ENCODE measurements at regions not wholly inside any gene's neighbourhood (a gene's known extent, or its start where the extent isn't known, plus 50 kb on each side); places are given as distances from the start of the nearest gene placed in this dataset.

- TF ChIP-seq ZNF747 (tag by site-specific recombination; IDR thresholded peaks at IDR 0.05): no peak
- no peak for TF ChIP-seq BCL11A (tag by site-specific recombination; IDR thresholded peaks at IDR 0.05; ENCODE audit: low read depth)
- no peak for TF ChIP-seq KLF8 (tag by site-specific recombination; IDR thresholded peaks at IDR 0.05)
- TF ChIP-seq, protein P1, sequence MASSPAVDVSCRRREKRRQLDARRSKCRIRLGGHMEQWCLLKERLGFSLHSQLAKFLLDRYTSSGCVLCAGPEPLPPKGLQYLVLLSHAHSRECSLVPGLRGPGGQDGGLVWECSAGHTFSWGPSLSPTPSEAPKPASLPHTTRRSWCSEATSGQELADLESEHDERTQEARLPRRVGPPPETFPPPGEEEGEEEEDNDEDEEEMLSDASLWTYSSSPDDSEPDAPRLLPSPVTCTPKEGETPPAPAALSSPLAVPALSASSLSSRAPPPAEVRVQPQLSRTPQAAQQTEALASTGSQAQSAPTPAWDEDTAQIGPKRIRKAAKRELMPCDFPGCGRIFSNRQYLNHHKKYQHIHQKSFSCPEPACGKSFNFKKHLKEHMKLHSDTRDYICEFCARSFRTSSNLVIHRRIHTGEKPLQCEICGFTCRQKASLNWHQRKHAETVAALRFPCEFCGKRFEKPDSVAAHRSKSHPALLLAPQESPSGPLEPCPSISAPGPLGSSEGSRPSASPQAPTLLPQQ (tag by site-specific recombination; IDR thresholded peaks at IDR 0.05): no peak
- TF ChIP-seq ZNF140 (tag by site-specific recombination; IDR thresholded peaks at IDR 0.05): no peak
- TF ChIP-seq, protein P2, sequence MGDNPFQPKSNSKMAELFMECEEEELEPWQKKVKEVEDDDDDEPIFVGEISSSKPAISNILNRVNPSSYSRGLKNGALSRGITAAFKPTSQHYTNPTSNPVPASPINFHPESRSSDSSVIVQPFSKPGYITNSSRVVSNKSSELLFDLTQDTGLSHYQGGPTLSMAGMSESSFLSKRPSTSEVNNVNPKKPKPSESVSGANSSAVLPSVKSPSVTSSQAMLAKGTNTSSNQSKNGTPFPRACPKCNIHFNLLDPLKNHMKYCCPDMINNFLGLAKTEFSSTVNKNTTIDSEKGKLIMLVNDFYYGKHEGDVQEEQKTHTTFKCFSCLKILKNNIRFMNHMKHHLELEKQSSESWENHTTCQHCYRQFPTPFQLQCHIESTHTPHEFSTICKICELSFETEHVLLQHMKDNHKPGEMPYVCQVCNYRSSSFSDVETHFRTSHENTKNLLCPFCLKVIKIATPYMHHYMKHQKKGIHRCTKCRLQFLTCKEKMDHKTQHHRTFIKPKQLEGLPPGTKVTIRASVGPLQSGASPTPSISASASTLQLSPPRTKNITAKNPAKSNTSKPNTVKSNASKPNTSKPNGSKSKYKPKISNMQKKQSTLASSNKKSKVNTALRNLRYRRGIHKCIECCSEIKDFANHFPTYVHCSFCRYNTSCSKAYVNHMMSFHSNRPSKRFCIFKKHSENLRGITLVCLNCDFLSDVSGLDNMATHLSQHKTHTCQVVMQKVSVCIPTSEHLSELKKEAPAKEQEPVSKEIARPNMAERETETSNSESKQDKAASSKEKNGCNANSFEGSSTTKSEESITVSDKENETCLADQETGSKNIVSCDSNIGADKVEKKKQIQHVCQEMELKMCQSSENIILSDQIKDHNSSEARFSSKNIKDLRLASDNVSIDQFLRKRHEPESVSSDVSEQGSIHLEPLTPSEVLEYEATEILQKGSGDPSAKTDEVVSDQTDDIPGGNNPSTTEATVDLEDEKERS (tag by site-specific recombination; IDR thresholded peaks at IDR 0.05): no peak
- TF ChIP-seq ZNF114 (tag by site-specific recombination; IDR thresholded peaks at IDR 0.05): no peak
- ChIA-PET CTCF (interaction anchor here (0.6 kb wide), 1 partner anchor 9 kb away, joined by 3 read pairs; no protein-coding TSS in a partner anchor), POLR2A (no interaction called here)
- Histone ChIP-seq H3K36me3 (ENCODE audit: control insufficient read depth in 2 of 2, insufficient read depth in 1 of 2, low read length in 2 of 2) (no peaks in the 10 kb centered on the region), H3K4me1 (ENCODE audit: control insufficient read depth, insufficient read depth, low read length) (no peaks in the 10 kb centered on the region), H3K4me3 (ENCODE audit: low read depth, low read length) (no peak overlapping the region), H3K9me3 (ENCODE audit: control insufficient read depth, insufficient read depth, low read depth, low read length) (no peaks in the 10 kb centered on the region), H3K27ac (ENCODE audit: extremely low read depth, low read depth, low read length) (no peak overlapping the region)
These were observed 87.0 kb upstream of the SPOCK3 start for GRCh38 chr4:167321299-167321698.

DNA sequence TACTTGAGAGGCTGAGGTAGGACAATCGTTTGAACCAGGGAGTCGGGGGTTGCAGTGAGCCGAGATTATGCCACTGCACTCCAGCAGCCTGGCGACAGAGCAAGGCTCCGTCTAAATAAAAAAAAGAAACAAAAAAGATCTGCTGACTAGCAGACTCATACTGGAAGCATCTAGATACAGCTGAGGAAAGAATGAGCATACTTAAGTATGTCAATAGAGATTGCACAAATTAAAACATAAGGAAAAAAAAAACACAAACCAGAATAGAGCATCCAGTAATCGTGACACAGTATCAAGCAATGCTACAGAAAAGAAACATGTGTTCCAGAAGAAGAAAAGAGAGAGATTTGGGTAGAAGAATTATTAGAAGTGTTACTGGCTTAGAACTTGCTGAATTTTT is 105.5 kb upstream of the SPOCK3 start:
- H3K27ac ChIP-seq (ENCODE audit: extremely low read depth, low read depth, low read length): no peak overlapping the region
- POLR2A ChIA-PET: no interaction called here
- no peaks in the 10 kb centered on the region for H3K9me3 ChIP-seq (ENCODE audit: control insufficient read depth, insufficient read depth, low read depth, low read length)
- TF ChIP-seq, protein P3, sequence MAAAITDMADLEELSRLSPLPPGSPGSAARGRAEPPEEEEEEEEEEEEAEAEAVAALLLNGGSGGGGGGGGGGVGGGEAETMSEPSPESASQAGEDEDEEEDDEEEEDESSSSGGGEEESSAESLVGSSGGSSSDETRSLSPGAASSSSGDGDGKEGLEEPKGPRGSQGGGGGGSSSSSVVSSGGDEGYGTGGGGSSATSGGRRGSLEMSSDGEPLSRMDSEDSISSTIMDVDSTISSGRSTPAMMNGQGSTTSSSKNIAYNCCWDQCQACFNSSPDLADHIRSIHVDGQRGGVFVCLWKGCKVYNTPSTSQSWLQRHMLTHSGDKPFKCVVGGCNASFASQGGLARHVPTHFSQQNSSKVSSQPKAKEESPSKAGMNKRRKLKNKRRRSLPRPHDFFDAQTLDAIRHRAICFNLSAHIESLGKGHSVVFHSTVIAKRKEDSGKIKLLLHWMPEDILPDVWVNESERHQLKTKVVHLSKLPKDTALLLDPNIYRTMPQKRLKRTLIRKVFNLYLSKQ (tag by site-specific recombination; IDR thresholded peaks at IDR 0.05; ENCODE audit: borderline replicate concordance): no peak
- TF ChIP-seq IKZF3 (tag by site-specific recombination; IDR thresholded peaks at IDR 0.05): no peak
- no peak for TF ChIP-seq ZNF580 (tag by site-specific recombination; IDR thresholded peaks at IDR 0.05)
- no peak for TF ChIP-seq ZBTB49 (tag by site-specific recombination; IDR thresholded peaks at IDR 0.05; ENCODE audit: low read depth)
- TF ChIP-seq ZNF214 (tag by site-specific recombination; IDR thresholded peaks at IDR 0.05; ENCODE audit: borderline replicate concordance): no peak
- no peaks in the 10 kb centered on the region for H3K4me1 ChIP-seq (ENCODE audit: control insufficient read depth, insufficient read depth, low read length)
- no peaks in the 10 kb centered on the region for H3K36me3 ChIP-seq (ENCODE audit: control insufficient read depth in 2 of 2, insufficient read depth in 1 of 2, low read length in 2 of 2)
- CTCF ChIA-PET: no interaction called here
- H3K4me3 ChIP-seq (ENCODE audit: low read depth, low read length): no peak overlapping the region

DNA sequence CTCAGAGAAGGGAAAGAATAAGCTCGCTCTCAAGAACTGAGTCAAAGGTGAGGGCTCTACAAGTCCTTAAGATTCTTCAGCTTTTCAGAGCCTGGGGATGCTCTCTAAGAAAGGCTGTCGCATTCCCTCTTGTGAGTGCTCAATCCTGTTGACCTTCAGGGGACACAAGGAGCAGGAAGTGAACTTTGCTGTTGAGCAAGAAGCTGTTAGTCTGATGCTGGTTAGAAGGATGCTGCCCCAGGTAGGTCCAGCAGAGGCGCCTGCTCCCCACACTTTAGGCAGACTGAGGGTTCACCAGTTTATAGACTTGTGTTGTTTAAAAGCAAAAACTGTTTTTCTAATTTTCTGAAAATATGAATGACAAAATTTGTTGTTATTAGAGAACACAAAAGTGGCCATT is 125.4 kb upstream of the SPOCK3 start:
- ChIA-PET POLR2A (no interaction called here), CTCF (no interaction called here)
- Histone ChIP-seq H3K9me3 (ENCODE audit: control insufficient read depth, insufficient read depth, low read depth, low read length) (no peaks in the 10 kb centered on the region), H3K36me3 (ENCODE audit: control insufficient read depth in 2 of 2, insufficient read depth in 1 of 2, low read length in 2 of 2) (no peaks in the 10 kb centered on the region), H3K4me3 (ENCODE audit: low read depth, low read length) (no peak overlapping the region), H3K27ac (ENCODE audit: extremely low read depth, low read depth, low read length) (no peak overlapping the region), H3K4me1 (ENCODE audit: control insufficient read depth, insufficient read depth, low read length) (no peaks in the 10 kb centered on the region)
- TF ChIP-seq ZNF18 (tag by site-specific recombination; IDR thresholded peaks at IDR 0.05): no peak
- TF ChIP-seq, protein P4, sequence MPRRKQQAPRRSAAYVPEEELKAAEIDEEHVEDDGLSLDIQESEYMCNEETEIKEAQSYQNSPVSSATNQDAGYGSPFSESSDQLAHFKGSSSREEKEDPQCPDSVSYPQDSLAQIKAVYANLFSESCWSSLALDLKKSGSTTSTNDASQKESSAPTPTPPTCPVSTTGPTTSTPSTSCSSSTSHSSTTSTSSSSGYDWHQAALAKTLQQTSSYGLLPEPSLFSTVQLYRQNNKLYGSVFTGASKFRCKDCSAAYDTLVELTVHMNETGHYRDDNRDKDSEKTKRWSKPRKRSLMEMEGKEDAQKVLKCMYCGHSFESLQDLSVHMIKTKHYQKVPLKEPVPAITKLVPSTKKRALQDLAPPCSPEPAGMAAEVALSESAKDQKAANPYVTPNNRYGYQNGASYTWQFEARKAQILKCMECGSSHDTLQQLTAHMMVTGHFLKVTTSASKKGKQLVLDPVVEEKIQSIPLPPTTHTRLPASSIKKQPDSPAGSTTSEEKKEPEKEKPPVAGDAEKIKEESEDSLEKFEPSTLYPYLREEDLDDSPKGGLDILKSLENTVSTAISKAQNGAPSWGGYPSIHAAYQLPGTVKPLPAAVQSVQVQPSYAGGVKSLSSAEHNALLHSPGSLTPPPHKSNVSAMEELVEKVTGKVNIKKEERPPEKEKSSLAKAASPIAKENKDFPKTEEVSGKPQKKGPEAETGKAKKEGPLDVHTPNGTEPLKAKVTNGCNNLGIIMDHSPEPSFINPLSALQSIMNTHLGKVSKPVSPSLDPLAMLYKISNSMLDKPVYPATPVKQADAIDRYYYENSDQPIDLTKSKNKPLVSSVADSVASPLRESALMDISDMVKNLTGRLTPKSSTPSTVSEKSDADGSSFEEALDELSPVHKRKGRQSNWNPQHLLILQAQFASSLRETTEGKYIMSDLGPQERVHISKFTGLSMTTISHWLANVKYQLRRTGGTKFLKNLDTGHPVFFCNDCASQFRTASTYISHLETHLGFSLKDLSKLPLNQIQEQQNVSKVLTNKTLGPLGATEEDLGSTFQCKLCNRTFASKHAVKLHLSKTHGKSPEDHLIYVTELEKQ (tag by site-specific recombination; IDR thresholded peaks at IDR 0.05; ENCODE audit: borderline replicate concordance): no peak
- TF ChIP-seq REPIN1 (tag by site-specific recombination; IDR thresholded peaks at IDR 0.05; ENCODE audit: low read depth): no peak
- no peak for TF ChIP-seq ZNF837 (tag by site-specific recombination; IDR thresholded peaks at IDR 0.05)
- no peak for TF ChIP-seq ZFP41 (tag by site-specific recombination; IDR thresholded peaks at IDR 0.05; ENCODE audit: borderline replicate concordance)
